ENCODE measurements at regions not wholly inside any gene's neighbourhood (a gene's known extent, or its start where the extent isn't known, plus 50 kb on each side); places are given as distances from the start of the nearest gene placed in this dataset.

DNA sequence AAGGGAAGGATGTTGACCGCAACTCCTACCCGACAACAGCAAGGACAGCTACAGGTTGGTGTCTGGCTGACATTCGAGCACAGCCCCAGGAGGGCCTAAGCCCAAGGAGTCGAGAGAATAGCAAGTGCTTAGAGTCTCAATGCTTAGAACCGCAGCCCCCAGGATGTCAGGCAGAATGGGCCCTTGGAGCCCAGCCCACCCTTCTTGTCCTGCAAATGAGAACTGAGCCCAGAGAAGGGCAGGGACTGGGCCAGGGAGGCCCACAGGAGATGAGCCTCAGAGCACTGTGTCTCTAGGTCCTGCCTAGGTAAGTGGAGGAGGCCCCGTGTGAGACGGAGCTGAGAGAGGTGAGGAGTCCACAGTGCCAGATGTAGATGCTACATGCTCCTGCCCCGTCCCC, 173.3 kb upstream of the ZMIZ1 start:
- no peak overlapping the region for H3K27ac ChIP-seq
- no peak overlapping the region for H3K4me3 ChIP-seq (replicated peaks in 1 of 3)
- intact Hi-C loops (cut with DNase I), result no loop called here
- no peak for TF ChIP-seq POLR2A (IDR thresholded peaks at IDR 0.05)
- TF ChIP-seq, protein P1, sequence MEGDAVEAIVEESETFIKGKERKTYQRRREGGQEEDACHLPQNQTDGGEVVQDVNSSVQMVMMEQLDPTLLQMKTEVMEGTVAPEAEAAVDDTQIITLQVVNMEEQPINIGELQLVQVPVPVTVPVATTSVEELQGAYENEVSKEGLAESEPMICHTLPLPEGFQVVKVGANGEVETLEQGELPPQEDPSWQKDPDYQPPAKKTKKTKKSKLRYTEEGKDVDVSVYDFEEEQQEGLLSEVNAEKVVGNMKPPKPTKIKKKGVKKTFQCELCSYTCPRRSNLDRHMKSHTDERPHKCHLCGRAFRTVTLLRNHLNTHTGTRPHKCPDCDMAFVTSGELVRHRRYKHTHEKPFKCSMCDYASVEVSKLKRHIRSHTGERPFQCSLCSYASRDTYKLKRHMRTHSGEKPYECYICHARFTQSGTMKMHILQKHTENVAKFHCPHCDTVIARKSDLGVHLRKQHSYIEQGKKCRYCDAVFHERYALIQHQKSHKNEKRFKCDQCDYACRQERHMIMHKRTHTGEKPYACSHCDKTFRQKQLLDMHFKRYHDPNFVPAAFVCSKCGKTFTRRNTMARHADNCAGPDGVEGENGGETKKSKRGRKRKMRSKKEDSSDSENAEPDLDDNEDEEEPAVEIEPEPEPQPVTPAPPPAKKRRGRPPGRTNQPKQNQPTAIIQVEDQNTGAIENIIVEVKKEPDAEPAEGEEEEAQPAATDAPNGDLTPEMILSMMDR (IDR thresholded peaks at IDR 0.05), result no peak
- H3K9me3 ChIP-seq, result no peaks in the 10 kb centered on the region
- H3K4me1 ChIP-seq, result peaks cover 12 to 15% of the 10 kb centered on the region in 2 donors
- DNase-seq, result no peak
- WGBS, 2 donors, result 82 to 93% methylated on average over 8 of the region's 8 CpGs
- no peaks in the 10 kb centered on the region for H3K27me3 ChIP-seq
- H3K36me3 ChIP-seq, result no peaks in the 10 kb centered on the region

DNA sequence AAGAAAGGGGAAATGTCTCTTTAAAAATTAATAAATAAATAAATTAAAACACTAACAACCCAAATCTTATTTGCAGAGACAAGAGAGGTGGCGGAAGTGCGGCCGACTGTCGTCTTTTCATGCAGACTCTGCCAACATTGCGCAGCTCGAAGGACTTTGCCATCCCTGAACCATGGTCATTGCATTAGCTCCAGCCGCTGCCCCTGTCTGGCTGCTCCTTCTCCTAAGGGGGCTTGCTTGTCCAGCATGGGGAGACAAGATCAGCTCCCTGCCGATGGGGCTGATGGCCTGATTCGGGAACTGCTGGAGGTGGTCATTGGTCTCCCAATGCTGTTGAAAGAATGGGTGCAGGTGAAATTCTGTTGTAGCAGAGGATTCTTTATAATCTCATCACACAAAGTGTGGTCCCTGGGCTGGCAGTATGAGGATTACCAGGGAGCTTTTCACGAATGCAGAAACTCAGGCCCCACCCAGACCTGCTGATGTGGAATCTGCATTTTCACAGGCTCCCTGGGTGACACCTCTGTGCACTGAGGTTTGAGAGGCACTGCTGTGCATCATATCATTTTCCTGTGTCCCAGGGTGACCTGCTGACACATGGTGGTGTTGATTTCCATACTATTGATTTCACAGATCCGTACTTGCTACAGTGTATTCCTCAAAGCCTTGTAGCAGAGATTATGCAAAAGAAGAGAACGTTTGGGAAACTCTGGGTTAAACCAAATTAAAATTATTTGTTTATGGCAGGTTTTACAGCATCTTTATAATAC, 172.4 kb upstream of the ZMIZ1 start:
- TF ChIP-seq POLR2A (IDR thresholded peaks at IDR 0.05), result no peak
- TF ChIP-seq, protein P1 (IDR thresholded peaks at IDR 0.05), result no peak
- H3K9me3 ChIP-seq, result no peaks in the 10 kb centered on the region
- no peak overlapping the region for H3K4me3 ChIP-seq (replicated peaks in 1 of 3)
- H3K4me1 ChIP-seq, result peaks cover 5 to 8% of the 10 kb centered on the region in 2 donors
- H3K27ac ChIP-seq, result no peak overlapping the region
- no peaks in the 10 kb centered on the region for H3K27me3 ChIP-seq
- DNase-seq, result peak in 1 of 2 donors; percentile 35
- intact Hi-C loops (cut with DNase I), result no loop called here
- H3K36me3 ChIP-seq, result no peaks in the 10 kb centered on the region
- WGBS, 2 donors, result 73 to 75% methylated on average over 12 of the region's 12 CpGs

DNA sequence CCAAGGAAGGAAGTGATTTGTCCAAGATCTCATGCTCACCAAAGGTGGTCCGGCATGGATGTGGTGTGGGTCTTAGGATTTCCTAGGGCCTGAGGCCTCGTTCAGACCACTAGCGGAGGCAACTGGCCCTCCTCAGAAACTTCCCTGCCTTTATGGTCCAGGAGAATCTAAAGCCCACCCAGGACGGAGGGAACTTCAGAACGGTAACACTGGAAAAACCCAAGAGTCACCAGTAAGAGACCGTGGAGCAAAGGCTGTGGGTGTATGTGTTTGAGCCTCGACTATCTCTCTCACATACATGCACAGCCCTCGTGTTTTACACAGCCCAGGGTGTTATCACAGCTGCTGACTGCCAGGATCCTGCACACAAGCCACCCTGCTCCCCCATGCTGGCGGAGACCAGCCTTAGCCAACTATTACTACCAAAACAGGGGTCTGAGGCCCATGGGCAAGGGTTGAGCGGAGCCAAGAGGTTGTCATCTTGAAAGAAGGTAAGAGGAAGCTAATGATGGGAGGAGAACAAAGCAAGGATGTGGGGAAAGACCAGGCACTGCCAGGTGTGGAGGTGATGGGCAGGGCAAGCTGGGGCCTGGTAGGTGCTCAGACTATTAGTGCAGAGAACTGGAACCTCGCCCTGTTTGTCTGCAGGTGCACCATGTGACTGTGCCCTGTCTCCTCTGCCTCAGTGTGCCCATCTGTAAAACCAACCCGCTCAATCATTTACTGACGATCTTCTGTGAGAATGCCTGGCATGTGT, 170.2 kb upstream of the ZMIZ1 start:
- Histone ChIP-seq H3K27ac (no peak overlapping the region), H3K9me3 (no peaks in the 10 kb centered on the region), H3K4me1 (peaks cover 0 to 8% of the 10 kb centered on the region in 2 donors), H3K4me3 (replicated peaks in 1 of 3) (no peak overlapping the region), H3K27me3 (no peaks in the 10 kb centered on the region), H3K36me3 (no peaks in the 10 kb centered on the region)
- intact Hi-C loops (cut with DNase I), result no loop called here
- TF ChIP-seq POLR2A (IDR thresholded peaks at IDR 0.05), result no peak
- TF ChIP-seq, protein P1 (IDR thresholded peaks at IDR 0.05), result no peak
- WGBS, 2 donors, result 94 to 98% methylated on average over 13 of the region's 13 CpGs
- no peak for DNase-seq

DNA sequence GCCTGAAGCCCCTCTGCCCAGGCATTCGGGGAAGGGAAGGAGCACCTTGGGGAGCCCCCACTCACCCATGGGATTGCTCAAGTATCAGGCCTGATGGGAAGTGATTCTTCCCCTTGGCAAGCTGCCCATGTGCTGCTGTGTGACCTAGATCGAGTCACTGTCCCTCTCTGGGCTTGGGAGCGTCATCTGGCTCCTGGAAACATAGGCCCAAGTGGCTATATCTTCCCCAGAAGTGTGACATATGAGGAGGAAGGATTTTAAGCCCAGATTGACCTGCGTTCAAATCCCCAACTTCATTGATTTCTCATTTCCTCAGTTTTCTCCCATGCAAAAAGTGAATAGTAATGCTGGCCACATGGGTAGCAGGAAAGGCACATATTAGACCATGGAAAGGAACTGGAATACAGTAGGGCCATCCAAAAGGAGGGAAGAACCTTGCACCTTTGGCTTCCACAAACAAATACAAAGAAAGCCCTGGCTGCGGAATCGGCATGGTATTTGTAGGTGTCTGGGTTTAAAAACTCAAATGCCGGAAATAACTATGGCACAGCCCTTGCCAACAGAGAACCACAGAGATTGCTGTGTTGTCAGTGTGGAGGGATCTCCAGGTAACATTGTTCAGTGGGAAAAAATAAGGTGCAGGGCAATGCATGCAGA, 169.5 kb upstream of the ZMIZ1 start:
- intact Hi-C loops (cut with DNase I), result no loop called here
- no peak overlapping the region for H3K27ac ChIP-seq
- no peaks in the 10 kb centered on the region for H3K9me3 ChIP-seq
- no peak overlapping the region for H3K4me3 ChIP-seq (replicated peaks in 1 of 3)
- no peaks in the 10 kb centered on the region for H3K27me3 ChIP-seq
- TF ChIP-seq, protein P1 (IDR thresholded peaks at IDR 0.05), result no peak
- no peak for TF ChIP-seq POLR2A (IDR thresholded peaks at IDR 0.05)
- no peaks in the 10 kb centered on the region for H3K36me3 ChIP-seq
- 85 to 96% methylated on average over 6 to 7 of the region's 7 CpGs for WGBS, 2 donors
- peaks cover 0 to 8% of the 10 kb centered on the region in 2 donors for H3K4me1 ChIP-seq
- no peak for DNase-seq

All from thyroid gland (tissue), 4 donors.